ENCODE measurements at regions not wholly inside any gene's neighbourhood (a gene's known extent, or its start where the extent isn't known, plus 50 kb on each side); places are given as distances from the start of the nearest gene placed in this dataset.

DNA sequence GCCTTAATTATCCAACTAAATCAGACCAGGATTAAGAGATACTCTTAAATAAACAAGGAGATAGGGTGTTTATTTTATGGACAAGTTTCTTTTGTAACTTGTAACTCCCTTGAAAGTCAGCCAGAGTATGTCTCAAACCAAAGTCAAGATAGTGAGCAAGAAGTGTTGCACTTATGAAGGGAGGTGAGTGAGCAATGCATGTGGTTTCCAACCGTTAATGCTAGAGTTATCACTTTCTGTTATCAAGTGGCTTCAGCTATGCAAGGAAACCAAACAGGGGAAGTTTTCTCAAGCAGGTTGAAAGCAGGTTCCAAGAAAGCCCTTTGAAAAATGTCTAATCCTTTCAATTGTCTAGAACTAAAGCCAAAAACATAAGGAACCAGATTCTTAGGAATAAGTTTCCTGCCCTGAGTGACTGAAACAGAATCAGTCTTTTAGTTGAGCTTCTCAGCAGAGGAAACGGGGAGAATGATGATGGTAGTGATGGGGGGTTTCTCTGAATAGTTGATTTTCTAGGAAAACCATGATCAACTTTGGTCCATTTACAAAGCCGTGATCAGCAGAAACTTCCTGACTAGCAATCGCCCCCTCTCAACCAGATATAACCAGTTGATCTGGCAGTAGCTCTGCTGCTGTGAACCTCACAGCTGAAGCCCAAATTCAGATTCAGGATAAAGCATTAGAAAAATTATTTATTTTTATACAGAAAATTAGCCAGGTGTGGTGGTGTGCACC, 128.4 kb downstream of the DAD1 start:
- H3K27ac ChIP-seq: no peak overlapping the region
- no peaks in the 10 kb centered on the region for H3K36me3 ChIP-seq
- no peak for TF ChIP-seq POLR2AphosphoS5 (IDR thresholded peaks at IDR 0.05; ENCODE audit: insufficient read depth in 1 of 2, low read depth in 1 of 2)
- no peak for TF ChIP-seq POLR2A (IDR thresholded peaks at IDR 0.05)
- no peak overlapping the region for H3K4me3 ChIP-seq
- no peaks in the 10 kb centered on the region for H3K9me3 ChIP-seq
- intact Hi-C loops (cut with DNase I): no loop called here
- no peak for DNase-seq (ENCODE audit: extremely low spot score in 2 of 2)
- peaks cover 8% of the 10 kb centered on the region for H3K4me1 ChIP-seq
- no peaks in the 10 kb centered on the region for H3K27me3 ChIP-seq

DNA sequence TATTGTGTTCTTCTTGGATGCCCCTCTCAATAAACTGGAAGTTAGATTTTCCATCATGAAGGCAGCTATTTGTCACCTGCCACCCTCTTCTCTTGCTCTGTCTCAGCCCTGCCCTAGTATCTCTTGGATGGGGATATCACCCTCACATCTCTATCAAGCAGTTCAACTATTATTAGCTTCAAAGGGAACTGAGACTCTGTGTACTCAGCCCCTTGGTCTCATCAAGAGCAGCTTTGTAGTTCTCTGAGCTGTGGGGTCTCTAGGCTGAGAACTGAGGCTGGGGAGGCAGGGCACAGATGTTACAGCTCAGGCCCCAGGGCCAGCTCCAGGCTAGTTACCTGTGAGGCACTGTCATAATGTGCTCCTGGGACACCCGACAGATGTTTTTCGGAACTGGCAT, 130.3 kb downstream of the DAD1 start:
- DNase-seq (ENCODE audit: extremely low spot score in 2 of 2): no peak

DNA sequence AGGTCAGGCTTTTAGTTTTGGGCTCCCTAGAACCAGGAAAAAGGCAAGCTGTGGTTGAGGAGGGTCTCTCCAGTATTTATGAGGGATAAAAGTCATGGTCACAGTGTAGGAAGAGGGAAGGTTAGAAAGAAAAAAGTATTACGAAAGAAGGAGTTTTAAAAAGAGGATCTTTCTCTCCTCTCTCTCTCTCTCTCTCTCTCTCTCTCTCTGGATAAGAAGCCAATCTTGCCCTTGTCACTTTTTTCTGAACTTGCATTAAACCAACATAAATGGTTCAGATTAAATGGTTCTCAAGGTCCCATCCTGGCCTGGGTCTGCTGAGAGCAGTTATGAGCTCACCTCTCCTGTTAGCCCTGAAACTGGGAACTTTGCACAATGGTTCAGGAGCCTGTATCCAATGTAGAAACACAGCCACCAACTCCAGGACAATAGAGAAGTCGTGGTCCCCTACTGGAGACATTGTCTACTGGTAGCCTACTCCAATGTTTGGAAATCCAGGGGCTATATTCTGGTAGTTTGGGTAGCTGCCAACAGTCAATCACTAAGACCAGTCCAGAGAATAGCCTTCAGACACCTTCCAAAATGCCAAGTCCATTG, 131.9 kb downstream of the DAD1 start:
- no peaks in the 10 kb centered on the region for H3K27me3 ChIP-seq
- DNase-seq (ENCODE audit: extremely low spot score in 2 of 2): peak in 1 of 2 donors; percentile 32
- intact Hi-C loops (cut with DNase I): no loop called here
- no peaks in the 10 kb centered on the region for H3K36me3 ChIP-seq
- no peaks in the 10 kb centered on the region for H3K9me3 ChIP-seq
- TF ChIP-seq, protein P1, sequence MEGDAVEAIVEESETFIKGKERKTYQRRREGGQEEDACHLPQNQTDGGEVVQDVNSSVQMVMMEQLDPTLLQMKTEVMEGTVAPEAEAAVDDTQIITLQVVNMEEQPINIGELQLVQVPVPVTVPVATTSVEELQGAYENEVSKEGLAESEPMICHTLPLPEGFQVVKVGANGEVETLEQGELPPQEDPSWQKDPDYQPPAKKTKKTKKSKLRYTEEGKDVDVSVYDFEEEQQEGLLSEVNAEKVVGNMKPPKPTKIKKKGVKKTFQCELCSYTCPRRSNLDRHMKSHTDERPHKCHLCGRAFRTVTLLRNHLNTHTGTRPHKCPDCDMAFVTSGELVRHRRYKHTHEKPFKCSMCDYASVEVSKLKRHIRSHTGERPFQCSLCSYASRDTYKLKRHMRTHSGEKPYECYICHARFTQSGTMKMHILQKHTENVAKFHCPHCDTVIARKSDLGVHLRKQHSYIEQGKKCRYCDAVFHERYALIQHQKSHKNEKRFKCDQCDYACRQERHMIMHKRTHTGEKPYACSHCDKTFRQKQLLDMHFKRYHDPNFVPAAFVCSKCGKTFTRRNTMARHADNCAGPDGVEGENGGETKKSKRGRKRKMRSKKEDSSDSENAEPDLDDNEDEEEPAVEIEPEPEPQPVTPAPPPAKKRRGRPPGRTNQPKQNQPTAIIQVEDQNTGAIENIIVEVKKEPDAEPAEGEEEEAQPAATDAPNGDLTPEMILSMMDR (IDR thresholded peaks at IDR 0.05): no peak
- TF ChIP-seq POLR2A (IDR thresholded peaks at IDR 0.05): no peak
- no peak for TF ChIP-seq POLR2AphosphoS5 (IDR thresholded peaks at IDR 0.05; ENCODE audit: insufficient read depth in 1 of 2, low read depth in 1 of 2)
- no peak overlapping the region for H3K27ac ChIP-seq
- peaks cover 8% of the 10 kb centered on the region for H3K4me1 ChIP-seq
- no peak overlapping the region for H3K4me3 ChIP-seq

More for the DNA sequence above, 130.3 kb downstream of the DAD1 start:
- H3K27ac ChIP-seq: no peak overlapping the region
- no peaks in the 10 kb centered on the region for H3K9me3 ChIP-seq
- no peak overlapping the region for H3K4me3 ChIP-seq
- no peaks in the 10 kb centered on the region for H3K36me3 ChIP-seq
- peaks cover 8% of the 10 kb centered on the region for H3K4me1 ChIP-seq
- TF ChIP-seq POLR2AphosphoS5 (IDR thresholded peaks at IDR 0.05; ENCODE audit: insufficient read depth in 1 of 2, low read depth in 1 of 2): no peak
- TF ChIP-seq, protein P1 (IDR thresholded peaks at IDR 0.05): no peak
- TF ChIP-seq POLR2A (IDR thresholded peaks at IDR 0.05): no peak
- intact Hi-C loops (cut with DNase I): no loop called here
- H3K27me3 ChIP-seq: no peaks in the 10 kb centered on the region

DNA sequence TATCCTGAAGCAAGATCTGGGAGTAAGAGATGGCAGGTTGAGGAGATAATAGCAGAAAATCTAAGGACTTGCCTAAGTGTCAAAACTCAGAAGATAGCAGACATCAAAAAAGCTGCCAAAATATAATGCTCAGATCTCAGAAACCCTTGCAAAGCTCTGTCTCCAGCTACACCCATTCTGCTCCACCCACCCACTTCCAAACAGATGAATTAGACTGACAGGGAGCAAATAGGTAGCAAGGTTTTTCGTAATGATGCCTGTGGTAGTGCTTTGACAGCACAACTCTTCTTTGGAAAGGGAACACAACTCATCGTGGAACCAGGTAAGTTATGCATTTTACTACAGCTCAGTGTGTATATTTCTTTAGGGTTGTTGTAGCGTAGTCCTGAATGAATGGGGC, 132.6 kb downstream of the DAD1 start:
- no peaks in the 10 kb centered on the region for H3K36me3 ChIP-seq
- TF ChIP-seq POLR2AphosphoS5 (IDR thresholded peaks at IDR 0.05; ENCODE audit: insufficient read depth in 1 of 2, low read depth in 1 of 2) (no peak), POLR2A (IDR thresholded peaks at IDR 0.05) (no peak)
- TF ChIP-seq, protein P1 (IDR thresholded peaks at IDR 0.05): no peak
- no peaks in the 10 kb centered on the region for H3K27me3 ChIP-seq
- no peaks in the 10 kb centered on the region for H3K9me3 ChIP-seq
- intact Hi-C loops (cut with DNase I): no loop called here
- H3K4me3 ChIP-seq: no peak overlapping the region
- H3K27ac ChIP-seq: no peak overlapping the region
- peaks cover 8% of the 10 kb centered on the region for H3K4me1 ChIP-seq
- peak in 1 of 2 donors; percentile 11 for DNase-seq (ENCODE audit: extremely low spot score in 2 of 2)

DNA sequence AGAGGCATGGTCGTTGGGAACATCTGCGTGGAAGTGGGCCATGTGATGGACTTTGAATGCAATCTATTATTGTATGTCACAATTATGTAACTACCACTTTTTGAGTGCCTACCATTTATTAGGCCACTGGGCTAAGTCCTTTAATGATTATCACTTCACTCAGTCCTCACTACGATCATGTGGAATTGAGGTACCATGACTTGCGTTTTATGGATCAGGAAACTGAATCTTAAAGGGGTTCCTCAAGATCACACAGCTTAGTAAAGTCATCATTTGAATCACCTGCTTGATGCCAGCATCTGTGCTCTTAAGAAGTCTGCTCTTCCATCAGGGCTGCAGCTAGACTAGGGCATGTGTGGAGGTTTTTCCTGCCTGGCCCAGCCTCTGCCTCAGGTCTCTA, 136.7 kb downstream of the DAD1 start:
- Histone ChIP-seq H3K4me3 (no peak overlapping the region), H3K27me3 (no peaks in the 10 kb centered on the region), H3K9me3 (no peaks in the 10 kb centered on the region), H3K4me1 (peaks cover 14% of the 10 kb centered on the region), H3K36me3 (no peaks in the 10 kb centered on the region), H3K27ac (no peak overlapping the region)
- TF ChIP-seq, protein P1 (IDR thresholded peaks at IDR 0.05): no peak
- TF ChIP-seq POLR2A (IDR thresholded peaks at IDR 0.05) (no peak), POLR2AphosphoS5 (IDR thresholded peaks at IDR 0.05; ENCODE audit: insufficient read depth in 1 of 2, low read depth in 1 of 2) (no peak)
- DNase-seq (ENCODE audit: extremely low spot score in 2 of 2): no peak
- intact Hi-C loops (cut with DNase I): no loop called here

Measured in vagina (tissue), 2 donors.